Endodermal cell (in vitro differentiated cells): ENCODE measurements at regions not wholly inside any gene's neighbourhood (a gene's known extent, or its start where the extent isn't known, plus 50 kb on each side); places are given as distances from the start of the nearest gene placed in this dataset.

ENCODE experiments used
- DNase-seq: peaks from one replicate; pipeline ENCODE4 v3.0.0-alpha.2; 2017
- H3K27ac ChIP-seq: 2 replicates; pipeline ENCODE4 v1.5.1; 2013; ENCODE audit warnings: mild to moderate bottlenecking, low read depth, low read length, moderate library complexity
- H3K27me3 ChIP-seq: 2 replicates; pipeline ENCODE4 v1.6.1; 2013; ENCODE audit warnings: mild to moderate bottlenecking, low read length, moderate library complexity; ENCODE audit not compliant: insufficient read depth, control insufficient read depth, poor library complexity, severe bottlenecking
- H3K36me3 ChIP-seq: 2 replicates; pipeline ENCODE4 v1.7.0; 2013; ENCODE audit warnings: mild to moderate bottlenecking, low read length, moderate library complexity; ENCODE audit not compliant: control insufficient read depth, insufficient read depth
- H3K4me1 ChIP-seq: one replicate; pipeline ENCODE4 v1.7.0; 2013; ENCODE audit warnings: low read length; ENCODE audit not compliant: control insufficient read depth, insufficient read depth
- H3K4me3 ChIP-seq: 2 replicates; pipeline ENCODE4 v1.5.1; 2013; ENCODE audit warnings: mild to moderate bottlenecking, low read length, moderate library complexity
- H3K9ac ChIP-seq: 2 replicates; pipeline ENCODE4 v1.6.1; 2013; ENCODE audit warnings: mild to moderate bottlenecking, low read length, moderate library complexity; ENCODE audit not compliant: poor library complexity, severe bottlenecking; ENCODE audit errors: extremely low read depth
- H3K9me3 ChIP-seq: 2 replicates; pipeline ENCODE4 v1.6.1; 2013; ENCODE audit warnings: mild to moderate bottlenecking, low read length, moderate library complexity; ENCODE audit not compliant: control insufficient read depth
- H3K27ac Mint-ChIP-seq: 2 replicates; pipeline ENCODE4 v1.8.0; 2020; ENCODE audit warnings: mixed read lengths
- H3K27me3 Mint-ChIP-seq: 2 replicates; pipeline ENCODE4 v1.8.0; 2021; ENCODE audit warnings: mild to moderate bottlenecking, mixed read lengths; ENCODE audit not compliant: insufficient read depth
- H3K36me3 Mint-ChIP-seq: 2 replicates; pipeline ENCODE4 v1.8.0; 2020; ENCODE audit warnings: low read depth, mixed read lengths
- H3K4me1 Mint-ChIP-seq: 2 replicates; pipeline ENCODE4 v1.8.0; 2020; ENCODE audit warnings: mixed read lengths
- H3K4me3 Mint-ChIP-seq: 2 replicates; pipeline ENCODE4 v1.8.0; 2020; ENCODE audit warnings: mild to moderate bottlenecking, moderate library complexity, mixed read lengths
- H3K9me3 Mint-ChIP-seq: 2 replicates; pipeline ENCODE4 v1.8.0; 2020; ENCODE audit warnings: mild to moderate bottlenecking, mixed read lengths
- CTCF ChIP-seq: fragments of 200-600 bp; sonication (generic); conservative IDR thresholded peaks from 2 replicates; pipeline ENCODE4 v1.5.0; 2021; ENCODE audit warnings: antibody characterized with exemption, mild to moderate bottlenecking
- WGBS, 2 experiments: methylation state at CpG; one replicate each; pipeline versions ENCODE4 v1.1.5 to v1.1.7; 2013; ENCODE audit warnings: missing lambda C conversion rate in 2 of 2, mixed read lengths in 1 of 2; ENCODE audit not compliant: insufficient coverage in 1 of 2, insufficient read length in 1 of 2; 5-methylcytosine and 5-hydroxymethylcytosine counted together

GRCh38 chr16:51853586-51853985 is 693.4 kb downstream of the TOX3 start:
- H3K9ac ChIP-seq: no peak overlapping the region
- H3K9me3 ChIP-seq: peaks cover 6% of the 10 kb centered on the region
- 85 to 93% methylated on average over 1 of the region's 1 CpG for WGBS, 2 experiments
- no peak overlapping the region for H3K27ac ChIP-seq
- H3K9me3 Mint-ChIP-seq: peaks cover 4% of the 10 kb centered on the region
- no peak overlapping the region for H3K4me3 Mint-ChIP-seq
- peaks cover 77% of the 10 kb centered on the region for H3K4me1 Mint-ChIP-seq
- no peak overlapping the region for H3K4me3 ChIP-seq
- H3K27me3 ChIP-seq: no peaks in the 10 kb centered on the region
- no peaks in the 10 kb centered on the region for H3K36me3 Mint-ChIP-seq
- no peak for TF ChIP-seq CTCF
- no peak for DNase-seq
- no peak overlapping the region for H3K27ac Mint-ChIP-seq
- no peaks in the 10 kb centered on the region for H3K27me3 Mint-ChIP-seq
- peaks cover 9% of the 10 kb centered on the region for H3K4me1 ChIP-seq
- no peaks in the 10 kb centered on the region for H3K36me3 ChIP-seq

- Mint-ChIP-seq H3K4me3 (no peak overlapping the region), H3K36me3 (no peaks in the 10 kb centered on the region), H3K4me1 (peaks cover 79% of the 10 kb centered on the region), H3K27me3 (no peaks in the 10 kb centered on the region), H3K27ac (no peak overlapping the region), H3K9me3 (peaks cover 4% of the 10 kb centered on the region)
- peak overlapping the region; percentile 9 for H3K4me3 ChIP-seq
- no peak overlapping the region for H3K9ac ChIP-seq
- H3K27ac ChIP-seq: no peak overlapping the region
- no peaks in the 10 kb centered on the region for H3K27me3 ChIP-seq
- TF ChIP-seq CTCF: no peak
- H3K9me3 ChIP-seq: peaks cover 6% of the 10 kb centered on the region
- H3K4me1 ChIP-seq: peaks cover 11% of the 10 kb centered on the region
- WGBS, 2 experiments: no CpG with 5 or more reads among the region's 1 CpG
- no peaks in the 10 kb centered on the region for H3K36me3 ChIP-seq
- DNase-seq: no peak
Measured at GRCh38 chr16:51852892-51853291, 694.1 kb downstream of the TOX3 start.

GRCh38 chr16:51851111-51851510 is 695.8 kb downstream of the TOX3 start:
- Mint-ChIP-seq H3K9me3 (no peaks in the 10 kb centered on the region), H3K27ac (no peak overlapping the region), H3K27me3 (no peaks in the 10 kb centered on the region), H3K4me3 (no peak overlapping the region), H3K36me3 (no peaks in the 10 kb centered on the region), H3K4me1 (peaks cover 63% of the 10 kb centered on the region)
- no peaks in the 10 kb centered on the region for H3K36me3 ChIP-seq
- WGBS, 2 experiments: 96 to 97% methylated on average over 3 of the region's 3 CpGs
- H3K9me3 ChIP-seq: peaks cover 6% of the 10 kb centered on the region
- H3K4me3 ChIP-seq: no peak overlapping the region
- no peak for DNase-seq
- H3K27me3 ChIP-seq: no peaks in the 10 kb centered on the region
- no peak for TF ChIP-seq CTCF
- no peak overlapping the region for H3K9ac ChIP-seq
- H3K4me1 ChIP-seq: peaks cover 8% of the 10 kb centered on the region
- no peak overlapping the region for H3K27ac ChIP-seq
